ENCODE measurements at regions not wholly inside any gene's neighbourhood (a gene's known extent, or its start where the extent isn't known, plus 50 kb on each side); places are given as distances from the start of the nearest gene placed in this dataset.

DNA sequence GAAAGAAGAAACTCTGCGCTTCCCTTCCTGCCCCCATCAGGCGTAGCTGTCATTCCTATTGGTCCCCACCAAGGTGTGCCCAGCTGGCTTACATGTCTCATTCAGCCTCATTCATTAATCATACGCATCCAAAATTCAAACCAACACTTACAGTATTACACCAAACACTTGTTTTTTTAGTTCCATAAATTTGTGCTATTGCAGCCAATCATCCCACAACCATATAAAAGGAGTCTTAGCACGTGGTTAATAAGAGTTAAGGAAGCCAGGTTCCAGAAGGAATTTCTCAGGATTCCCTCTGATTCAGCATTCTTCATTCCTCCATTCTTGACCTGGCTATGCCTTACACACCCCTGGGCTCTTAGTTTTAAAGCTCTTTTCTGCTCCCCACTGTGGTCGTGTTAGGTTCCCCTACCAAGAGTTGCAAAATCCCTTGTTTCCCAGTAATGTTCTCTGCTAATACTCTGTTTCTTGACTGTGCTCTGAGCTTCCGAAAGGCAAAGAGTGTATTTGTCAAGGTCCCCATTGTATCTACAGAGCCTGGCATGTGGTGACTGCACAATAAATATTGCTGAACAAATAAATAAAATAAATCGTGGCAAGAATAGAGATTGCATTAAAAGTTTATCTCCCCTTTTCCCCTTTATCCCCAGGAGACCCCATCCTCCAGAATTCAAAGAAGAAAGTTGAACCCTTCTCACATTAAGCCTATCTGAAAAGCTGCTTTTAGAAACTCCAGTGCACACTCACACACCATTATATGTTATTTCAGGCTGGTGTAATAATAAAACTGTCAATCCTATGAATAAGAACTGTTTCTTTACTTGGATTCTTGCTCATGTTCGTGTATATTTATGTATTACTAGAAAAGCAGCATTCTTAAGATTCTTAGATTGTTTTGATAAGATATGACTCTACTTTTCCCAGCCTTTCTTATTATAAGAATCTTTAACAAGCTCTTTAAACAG, 514.4 kb downstream of the INHBA start:
- no peak for DNase-seq

DNA sequence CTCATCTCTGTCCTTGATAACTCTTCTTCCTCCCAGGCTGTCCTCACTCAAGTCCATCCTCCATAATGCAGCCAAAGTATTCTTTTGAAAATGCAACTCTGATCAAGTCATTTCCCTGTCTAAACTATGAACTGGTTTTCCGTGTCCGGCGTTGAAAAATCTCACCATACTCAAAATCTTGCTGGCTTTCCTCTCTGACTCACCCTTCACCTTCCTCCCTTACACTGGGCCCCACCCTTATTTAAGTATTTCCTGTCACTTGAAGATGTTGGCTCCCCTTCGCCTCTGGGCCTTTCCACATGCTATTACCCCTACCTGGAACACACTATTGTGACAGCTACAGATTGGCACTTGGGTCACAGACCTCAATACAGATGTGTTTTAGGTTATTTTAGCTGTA, 515.6 kb downstream of the INHBA start:
- DNase-seq, result no peak

DNA sequence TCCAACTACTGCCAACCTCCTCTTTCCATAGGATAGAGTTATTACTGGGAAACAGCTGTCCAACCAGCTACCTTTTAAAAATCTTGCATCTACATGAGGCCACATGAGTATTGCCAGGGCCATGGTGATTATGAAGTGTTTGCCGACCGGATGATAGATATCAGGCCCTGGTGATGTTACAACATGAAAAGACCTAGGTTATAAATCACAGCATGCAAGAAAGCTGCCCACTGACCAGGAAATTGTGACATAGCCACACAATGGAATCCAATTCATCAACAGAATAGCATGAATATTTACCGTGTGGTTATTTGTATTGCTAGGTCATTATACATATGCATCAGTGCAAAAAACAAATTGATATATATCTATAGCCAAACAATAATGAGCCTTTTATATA, 517.0 kb downstream of the INHBA start:
- DNase-seq, result no peak

DNA sequence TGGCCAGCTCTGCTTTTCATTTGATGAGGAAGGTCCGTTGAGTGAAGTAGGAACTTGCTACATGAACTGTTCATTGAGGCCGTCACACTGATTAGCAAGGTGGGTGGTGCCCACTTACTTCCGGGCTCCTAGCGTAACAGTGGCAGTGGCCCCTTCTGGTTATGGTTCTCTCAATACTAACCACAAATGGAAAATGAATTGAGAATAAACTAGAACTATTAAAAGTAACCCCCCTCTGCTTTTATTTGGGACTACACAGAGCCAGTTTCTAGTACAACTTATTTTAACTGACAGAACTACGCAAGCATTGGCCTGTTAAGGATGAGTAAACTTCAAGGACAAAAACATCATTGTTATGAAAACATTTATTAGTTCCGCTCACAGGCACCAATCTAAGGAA, 519.1 kb downstream of the INHBA start:
- DNase-seq, result no peak

DNA sequence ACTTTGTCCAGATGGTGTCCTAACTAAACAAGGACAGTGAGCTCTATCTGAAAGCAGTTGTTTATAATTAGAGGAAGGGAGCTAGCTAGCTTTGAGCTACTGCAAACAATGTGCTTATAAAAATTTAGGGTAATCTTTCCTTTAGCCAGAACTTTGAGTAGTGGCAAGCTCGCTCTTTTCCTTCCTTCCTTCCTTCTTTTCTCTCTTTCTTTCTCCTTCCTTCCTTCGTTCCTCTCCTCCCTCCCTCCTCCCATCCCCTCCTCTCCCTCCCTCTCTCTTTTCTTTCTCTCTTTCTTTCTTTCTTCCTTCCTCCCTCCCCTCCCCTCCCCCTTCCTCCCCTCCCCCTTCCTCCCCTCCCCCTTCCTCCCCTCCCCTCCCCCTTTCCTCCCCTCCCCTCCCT, 520.1 kb downstream of the INHBA start:
- no peak for DNase-seq

DNA sequence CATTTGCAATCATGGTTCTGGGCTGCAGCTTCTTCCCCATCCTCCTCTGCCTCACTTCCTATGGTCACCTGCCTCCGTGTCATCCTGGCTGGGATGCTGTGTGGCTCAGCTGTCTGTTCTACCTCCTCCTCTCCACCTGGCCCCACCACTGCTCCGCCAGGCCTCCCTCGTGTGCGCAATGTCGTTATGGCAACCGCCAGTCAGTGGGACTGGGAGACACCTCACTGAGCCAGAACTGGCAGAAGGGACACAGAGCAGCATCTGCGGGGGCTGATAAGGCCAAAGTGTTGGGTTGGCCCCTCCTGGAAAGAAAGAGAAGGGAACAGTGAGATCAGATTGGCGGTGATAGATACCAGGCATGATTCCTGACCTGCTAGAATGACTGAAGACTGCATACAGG, 527.5 kb downstream of the INHBA start:
- DNase-seq, result no peak

DNA sequence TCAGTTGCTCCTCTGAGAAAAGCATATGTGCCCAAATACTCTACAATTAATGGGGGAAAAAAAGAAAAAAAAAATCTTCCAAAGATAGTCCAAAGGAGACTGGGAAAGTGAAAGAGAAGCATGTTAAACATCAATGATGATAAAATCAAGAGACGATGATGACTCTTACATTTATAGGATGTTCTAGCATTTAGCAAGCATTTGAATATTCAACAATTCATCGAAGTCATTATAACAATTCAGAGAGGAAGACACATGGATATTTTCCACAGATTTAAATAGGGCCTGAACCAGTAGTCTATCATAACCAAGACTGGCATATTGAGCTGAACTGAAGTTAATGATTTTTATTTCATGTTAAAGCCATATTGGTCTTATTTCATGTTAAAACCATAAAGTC, 528.4 kb downstream of the INHBA start:
- no peak for DNase-seq

DNA sequence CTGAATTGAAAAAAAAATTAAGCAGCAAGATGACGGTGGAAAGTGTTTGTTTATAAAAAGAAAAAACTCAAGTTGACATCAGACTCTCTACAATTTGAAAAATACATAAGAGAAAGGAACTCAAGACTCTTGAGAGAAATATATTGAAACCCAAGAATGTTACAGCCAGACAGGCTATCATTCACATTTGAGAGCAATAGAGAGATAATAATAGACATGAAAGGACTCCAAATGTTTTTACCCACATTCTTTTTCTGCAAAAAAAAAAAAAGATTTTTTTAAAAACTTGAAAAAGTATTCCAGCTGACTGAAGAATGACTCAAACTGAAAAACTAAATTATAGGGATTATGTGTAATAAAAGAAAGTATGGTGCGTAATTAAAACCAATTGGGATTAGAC, 532.4 kb downstream of the INHBA start:
- no peak for DNase-seq

DNA sequence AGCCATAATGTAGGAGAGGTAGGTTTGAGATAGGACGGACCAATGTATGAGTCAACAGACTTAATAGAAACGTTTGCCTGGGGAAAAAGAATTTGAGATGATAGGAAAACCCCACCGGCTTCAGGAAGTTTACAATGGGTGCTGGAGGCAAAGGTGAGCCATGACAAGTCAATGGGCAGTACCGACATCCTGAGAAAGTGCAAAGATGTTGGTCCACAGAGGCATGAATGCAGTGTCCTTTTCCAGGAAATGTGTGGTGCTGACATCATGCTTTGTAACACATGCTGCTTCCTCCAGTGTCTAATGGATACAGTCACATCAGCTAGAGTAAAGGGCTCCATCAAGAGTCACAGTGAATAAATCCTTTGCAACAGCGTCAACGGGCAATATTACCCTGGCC, 533.6 kb downstream of the INHBA start:
- DNase-seq, result no peak

DNA sequence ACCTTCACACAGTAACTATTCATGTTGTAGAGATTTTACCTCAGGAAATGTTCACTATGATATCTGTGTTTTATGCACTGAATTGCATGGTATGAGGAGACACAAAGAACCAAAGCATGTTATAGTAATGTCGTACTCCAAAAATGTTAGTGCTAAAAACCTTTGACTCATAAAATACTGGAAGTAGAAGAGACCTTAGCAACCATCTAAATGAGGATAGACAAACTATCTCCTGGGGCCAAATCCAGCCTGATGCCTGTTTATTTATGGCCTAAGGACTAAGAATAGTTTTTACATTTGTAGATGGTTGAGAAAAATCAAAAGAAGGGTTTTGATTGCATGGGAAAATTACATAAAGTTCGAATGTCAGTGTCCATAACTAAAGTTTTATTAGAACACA, 535.1 kb downstream of the INHBA start:
- DNase-seq, result no peak

DNA sequence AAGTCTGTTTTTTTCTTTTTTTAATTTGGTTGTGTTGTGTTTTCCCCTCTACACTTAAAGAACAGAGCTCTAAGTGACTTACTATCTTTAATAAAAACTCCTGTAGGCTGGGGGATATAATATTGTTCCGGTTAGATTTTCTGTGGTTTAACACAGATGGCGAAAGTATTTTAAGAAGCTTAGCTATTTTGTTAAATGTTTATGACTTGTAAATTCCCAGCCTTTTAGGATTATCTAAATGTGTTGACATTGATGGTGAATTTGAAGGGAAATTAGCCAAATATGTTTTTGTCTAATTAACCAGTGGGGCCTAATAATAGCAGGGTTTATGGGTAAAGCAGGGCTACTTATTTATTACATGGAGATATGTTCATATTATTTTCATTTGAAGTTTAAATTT, 538.5 kb downstream of the INHBA start:
- DNase-seq, result no peak

DNA sequence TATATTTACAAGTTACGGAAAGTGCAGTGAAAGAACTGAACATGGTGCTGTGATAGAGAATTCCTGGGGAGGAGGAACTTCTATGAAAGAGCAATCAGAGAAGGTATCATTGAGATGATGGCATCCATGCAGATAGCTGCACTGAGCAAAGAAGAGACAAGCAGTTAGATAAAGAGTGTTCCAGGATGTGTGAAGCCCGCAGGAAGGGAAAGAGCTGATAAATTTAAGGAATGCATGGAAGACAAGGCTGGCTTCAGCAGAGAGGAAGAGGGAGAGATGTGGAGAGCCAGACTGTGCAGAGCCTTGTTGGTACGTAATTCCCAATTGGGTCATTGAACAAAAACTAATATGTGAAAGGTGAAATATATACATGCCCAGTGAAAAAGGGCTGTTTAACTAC, 538.9 kb downstream of the INHBA start:
- no peak for DNase-seq

DNA sequence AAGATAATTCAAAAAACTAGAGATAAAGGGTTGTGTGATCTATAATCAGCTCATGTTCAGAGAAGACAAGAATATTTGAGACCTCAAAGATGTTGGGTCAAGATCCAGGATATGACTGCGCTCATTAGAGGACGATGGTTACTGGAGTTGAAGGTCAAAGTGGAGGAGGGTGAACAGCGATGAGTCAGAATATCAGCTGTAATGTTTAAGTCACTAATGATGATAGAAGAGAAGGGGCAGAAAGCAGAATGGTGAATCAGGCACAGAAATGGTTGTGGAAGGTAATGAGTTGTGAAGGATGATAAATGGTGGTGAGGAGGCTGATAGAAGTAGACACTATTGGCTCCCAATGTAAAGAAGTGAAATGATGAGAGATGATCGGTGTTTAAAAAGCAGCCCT, 540.3 kb downstream of the INHBA start:
- no peak for DNase-seq

DNA sequence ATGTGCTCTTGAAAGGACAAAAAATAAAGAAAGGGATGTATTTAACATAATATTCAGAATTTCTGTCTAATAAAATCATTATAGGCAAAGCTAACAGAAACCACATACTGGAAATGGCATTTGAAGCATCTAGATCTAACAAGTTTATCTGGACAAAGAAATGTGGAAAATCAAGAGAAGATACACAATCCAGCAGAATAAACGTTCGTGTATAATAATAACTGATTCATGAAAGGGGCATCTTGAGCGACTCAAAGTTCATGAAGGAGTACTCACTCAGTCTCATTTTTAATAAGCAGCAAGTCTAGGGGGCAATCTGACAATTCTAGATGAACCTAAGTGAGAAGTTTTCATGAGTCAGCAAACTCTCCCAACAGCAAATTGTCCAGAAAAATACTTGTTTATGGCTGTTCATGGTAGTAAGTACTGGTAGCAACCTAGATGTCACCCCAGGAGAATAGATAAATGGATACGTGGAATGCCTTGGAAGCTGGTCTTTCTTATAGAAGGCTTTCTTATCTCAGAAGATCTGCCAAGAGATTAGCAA, 541.8 kb downstream of the INHBA start:
- DNase-seq, result no peak

DNA sequence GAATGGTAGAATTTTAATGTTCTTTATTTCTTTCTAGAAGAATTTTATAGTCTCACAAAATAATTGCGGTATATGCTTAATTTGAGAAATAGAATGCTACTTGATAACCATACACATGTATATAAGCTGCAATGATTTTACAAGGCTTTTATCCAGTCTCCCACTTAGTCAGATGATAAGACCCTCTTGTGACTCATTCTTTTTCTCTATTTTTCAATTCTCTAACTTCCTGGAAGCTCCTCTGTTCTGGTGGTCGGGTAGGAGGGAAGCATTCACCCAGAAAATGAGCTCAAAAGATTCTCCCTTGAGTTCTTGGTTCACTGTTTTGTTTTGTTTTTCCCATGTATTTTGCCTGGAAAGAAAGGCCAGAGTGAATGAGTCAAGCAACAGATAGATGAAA, 546.6 kb downstream of the INHBA start:
- no peak for DNase-seq

DNA sequence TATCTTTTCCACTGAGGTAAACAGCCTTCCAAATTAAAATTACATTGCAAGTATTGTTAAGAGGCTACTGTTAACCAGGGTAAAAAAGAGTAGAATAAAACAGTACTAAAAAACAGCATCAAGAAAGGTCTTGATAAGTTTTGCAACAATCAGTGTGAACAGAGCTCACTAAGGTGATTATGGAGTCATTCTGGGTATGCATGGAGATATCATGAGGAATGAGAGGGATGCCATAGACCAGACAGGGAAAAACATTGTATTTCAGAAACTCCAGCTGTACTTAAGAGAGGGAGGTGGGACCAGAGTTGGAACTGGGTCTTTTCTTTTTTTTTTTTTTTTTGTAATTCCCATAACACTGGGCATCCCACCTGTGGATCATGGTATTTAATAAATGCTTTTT, 549.6 kb downstream of the INHBA start:
- no peak for DNase-seq

DNA sequence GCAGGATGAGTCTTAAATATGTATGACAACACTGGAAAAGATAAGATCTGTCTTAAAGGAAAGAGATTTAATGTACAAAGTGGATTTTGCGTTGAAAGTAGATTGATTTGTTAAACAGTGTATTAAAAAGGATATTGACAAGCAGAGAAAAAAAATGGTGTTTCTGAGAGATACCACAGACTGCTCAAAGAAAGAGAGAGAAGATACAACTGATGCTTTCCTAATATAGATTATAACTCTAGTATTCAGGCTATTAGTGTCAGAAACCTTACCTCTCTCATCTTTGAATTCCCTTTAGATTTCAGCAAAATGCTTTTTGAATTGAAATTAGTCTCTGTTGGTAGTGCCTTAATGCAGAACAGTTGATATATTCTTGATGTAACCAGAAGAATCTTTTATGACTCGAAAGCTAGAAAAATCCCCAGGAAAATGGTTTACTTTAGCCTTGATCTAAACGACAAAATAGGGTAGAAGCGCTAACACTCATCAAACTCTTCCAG, 550.7 kb downstream of the INHBA start:
- no peak for DNase-seq

DNA sequence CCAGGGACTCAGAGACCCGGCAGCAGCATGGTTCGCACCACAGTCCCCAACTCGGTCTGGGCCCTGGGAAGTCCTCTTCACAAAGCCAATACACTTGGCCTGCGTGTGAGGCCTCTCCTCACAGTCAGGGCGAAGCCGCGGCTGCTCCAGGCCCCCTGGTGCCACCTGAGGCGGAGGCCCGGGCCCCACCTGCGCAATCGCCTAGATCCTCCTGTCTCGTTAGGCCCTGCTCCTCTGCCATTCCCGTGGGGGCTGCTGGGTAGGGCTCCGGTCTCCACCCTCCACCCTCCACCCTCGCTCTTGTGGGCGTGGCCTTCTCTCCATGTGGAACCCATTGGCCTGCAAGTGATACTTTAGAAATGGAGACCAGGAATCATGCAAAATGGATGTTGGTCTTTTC, 553.3 kb downstream of the INHBA start:
- no peak for DNase-seq

DNA sequence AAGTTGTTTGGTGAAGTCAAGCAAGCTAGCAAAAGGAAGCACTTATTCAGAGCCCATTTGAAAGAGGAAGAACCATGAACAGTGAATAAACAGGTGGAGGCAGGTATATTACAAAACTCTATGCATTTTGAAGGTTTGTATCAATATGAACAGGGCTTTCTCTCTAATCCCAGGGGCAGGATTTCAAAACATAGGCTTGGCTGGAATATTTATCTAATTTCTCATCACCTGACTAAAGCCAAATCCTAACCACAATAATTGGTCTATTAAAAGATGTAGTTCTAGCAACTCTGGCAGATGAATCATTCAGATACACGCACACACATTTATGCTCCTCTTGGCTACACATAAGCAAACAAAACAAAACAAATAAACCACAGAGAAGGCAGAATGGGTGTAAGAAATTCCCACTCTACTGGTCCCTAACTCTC, 554.4 kb downstream of the INHBA start:
- DNase-seq, result no peak

DNA sequence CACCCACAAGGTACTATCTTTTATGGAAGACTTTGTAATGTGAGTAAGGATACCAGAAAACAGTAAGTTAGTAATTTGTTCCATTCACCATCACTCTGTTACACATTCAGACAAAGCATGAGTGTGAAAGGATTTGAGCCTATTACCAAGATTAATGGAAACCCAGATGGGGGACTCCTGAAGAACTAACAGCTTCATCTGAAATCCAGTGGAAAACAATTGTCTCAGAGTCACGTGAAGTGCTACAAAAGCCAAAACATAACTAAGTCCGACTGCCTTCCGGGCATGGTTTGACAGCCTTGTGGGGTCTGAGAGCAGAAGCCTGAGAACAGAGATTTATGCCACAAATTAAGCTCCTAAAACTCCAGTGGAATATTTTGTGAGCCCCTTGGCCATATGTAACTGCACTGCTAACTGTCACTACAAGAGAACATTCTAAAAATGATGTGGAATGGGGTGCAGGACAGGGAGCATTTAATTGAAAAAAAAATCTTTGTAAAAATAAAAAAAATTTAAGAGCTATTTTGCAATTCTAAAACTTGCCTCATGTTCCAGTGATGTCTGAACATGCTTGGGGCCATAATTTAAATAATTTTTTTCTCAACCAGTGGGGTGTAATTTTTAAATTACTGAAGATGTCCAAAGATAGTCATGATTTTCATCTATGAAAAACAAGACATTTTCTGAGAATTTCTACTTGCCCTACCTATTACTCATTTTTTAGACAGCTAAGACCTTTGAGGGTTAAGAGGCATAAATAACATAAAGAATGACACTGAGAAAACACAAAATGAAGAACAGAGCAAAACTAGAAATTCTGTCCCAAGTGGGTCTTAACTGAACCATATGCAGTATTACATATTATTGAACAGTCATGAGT, 555.0 kb downstream of the INHBA start:
- DNase-seq, result no peak

DNA sequence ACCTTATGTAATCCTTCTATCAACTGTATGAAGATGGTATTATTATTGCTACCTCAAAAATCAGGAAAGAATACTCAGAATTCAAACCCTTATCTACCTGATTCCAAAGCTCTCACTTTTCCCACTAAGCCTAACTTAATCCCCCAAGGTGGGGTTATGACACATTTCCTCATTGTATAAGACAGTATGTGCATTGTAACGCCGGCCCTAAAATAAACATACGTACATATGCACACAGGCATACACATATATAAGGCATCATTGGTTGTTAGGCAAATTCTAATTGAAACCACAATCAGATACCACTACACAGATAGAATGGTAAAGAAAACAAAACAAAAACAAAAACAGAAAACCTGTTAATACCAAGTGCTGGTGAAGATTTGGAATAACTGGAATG, 556.5 kb downstream of the INHBA start:
- DNase-seq, result no peak

DNA sequence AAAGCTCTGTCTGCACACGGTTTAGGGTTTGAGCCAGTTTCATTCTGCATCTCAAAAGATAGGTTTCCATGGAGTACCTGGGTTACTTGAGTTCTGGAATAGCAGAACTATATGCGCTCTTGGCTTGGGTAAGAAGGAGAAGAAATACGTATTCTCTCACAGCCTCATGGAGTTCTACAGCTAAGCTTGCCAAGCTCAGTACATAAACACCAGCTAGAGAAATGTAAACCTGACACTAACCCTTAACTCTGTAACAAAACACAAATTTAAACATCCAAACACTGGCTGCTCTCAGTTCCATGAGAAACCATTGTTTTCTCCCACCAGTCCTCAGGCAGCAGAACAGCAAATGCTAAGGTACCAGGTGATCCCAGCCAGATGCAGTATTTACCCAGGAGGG, 557.2 kb downstream of the INHBA start:
- no peak for DNase-seq

All from nucleus accumbens (tissue), 56 donors.